Forelimb muscle (tissue), 1 donor: ENCODE measurements at regions not wholly inside any gene's neighbourhood (a gene's known extent, or its start where the extent isn't known, plus 50 kb on each side); places are given as distances from the start of the nearest gene placed in this dataset.

ENCODE experiments used
- DNase-seq: peaks from one replicate; pipeline ENCODE4 v3.0.0-alpha.2; 2013; ENCODE audit warnings: low read depth

DNA sequence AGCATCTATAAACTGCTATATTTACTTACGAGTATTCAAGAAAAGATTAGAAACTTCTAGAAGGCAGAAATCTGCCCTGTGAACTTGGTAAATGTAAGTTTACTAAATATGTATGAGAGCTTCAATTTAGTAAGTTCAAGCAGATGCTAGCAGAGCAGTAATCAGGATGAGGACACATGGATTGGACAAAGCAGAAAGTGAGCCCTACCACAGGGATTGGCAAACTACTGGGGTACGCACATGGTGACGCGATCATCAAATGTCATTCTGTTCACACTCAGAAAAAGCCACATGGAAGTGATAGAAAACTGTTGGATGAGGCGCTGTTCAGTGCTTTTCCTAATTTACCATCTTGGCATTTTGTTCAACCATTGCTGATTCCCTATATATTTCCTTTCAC is 360.2 kb upstream of the ZNF385D start:
- no peak for DNase-seq

DNA sequence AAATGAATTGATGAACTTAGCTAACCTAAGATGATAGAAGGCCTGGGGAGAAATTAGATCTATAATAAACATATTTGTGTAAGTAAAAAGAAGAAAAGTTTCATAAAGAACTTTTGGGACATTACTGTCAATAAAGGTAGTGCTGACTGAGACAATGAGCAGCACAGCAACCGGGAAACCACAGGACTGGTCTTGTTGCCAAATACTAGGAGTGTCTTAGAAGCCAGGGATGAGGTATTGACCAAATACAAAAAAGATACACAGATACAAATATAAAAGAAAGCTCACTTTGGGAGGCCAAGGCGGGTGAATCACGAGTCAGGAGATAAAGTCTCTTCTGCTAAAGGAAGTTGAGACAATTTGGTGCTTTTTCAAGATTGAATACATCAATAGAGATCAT is 362.4 kb upstream of the ZNF385D start:
- DNase-seq: no peak

DNA sequence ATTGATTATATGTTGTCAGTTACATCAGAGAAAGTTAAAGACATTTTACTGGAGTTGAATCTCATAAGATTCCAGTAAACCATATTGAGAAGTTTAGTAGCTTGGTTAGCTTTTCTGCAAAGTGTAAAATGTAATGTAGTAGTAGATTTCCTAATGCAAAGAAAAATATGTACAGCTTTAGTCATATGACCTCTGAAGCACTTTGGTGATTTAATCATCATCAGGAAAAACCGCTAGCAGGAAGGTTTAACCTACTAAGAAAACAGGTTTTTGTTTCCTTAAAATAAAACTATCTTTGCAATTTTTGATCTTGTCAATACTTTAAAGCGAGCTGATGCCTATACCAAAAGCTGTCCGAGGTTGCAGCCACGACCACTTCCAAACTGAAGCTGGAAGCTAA is 364.6 kb upstream of the ZNF385D start:
- no peak for DNase-seq

DNA sequence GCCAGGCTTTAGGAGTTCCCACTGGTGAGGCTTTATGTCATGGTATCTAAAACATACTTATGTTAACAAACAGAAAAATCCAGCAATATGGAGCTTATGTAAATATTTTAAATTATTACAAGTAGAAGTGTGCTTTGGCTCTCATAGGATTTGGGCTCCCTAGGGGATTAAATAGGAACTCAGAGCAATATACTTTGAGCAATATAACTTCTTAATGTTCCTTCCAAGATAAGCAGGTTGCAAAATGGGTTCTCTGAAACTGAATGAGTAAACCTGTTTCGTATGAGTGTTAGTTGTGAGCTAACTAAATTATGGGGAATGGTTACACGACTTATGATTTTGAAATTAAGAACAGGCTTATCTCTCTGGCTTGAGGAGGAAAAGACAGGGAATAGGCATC is 366.1 kb upstream of the ZNF385D start:
- DNase-seq: no peak

DNA sequence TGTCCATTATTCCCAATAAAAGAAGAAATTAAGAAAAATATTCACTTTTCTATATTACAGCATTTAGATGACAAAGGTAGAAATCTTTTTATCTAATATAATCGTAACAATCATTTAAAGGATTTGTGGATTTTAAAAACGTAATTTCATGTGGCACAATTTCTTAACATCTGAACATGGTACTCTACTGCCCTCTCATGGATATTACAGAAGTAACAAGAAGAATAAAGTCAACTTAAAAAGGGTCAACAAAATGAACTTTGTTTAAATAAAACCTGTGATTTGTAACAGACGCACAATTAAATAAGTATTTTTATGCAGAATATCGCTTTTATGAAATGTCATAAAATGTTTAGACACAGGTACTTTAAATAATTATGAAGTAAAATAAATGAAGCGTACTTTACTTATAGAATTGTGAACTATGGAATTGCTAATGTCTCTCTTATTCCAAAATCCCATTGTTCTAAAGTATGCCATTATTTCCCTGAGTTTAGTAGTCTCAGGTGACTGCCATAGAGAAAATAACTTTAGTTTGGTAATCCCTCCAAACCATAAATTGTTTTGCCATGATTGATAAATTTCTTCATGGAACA is 366.8 kb upstream of the ZNF385D start:
- peak; percentile 29 for DNase-seq

DNA sequence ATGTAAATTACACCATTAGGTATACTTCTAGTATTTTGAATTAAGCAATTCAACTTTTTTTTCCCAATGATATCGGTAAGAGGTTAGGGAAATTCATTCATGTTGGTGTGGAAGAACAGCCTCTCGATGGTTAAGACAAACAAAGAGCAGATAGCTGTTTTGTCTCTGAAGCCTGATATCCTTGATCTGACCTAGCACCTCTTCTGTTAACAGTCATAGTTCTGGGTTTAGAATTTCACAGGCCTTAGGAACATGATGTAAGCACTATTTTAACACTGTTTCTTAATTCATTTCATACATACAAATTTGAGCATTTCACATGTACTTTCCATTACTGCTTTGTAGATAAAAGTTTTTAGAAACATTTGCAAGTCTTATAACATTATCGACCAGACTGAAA is 367.5 kb upstream of the ZNF385D start:
- no peak for DNase-seq

DNA sequence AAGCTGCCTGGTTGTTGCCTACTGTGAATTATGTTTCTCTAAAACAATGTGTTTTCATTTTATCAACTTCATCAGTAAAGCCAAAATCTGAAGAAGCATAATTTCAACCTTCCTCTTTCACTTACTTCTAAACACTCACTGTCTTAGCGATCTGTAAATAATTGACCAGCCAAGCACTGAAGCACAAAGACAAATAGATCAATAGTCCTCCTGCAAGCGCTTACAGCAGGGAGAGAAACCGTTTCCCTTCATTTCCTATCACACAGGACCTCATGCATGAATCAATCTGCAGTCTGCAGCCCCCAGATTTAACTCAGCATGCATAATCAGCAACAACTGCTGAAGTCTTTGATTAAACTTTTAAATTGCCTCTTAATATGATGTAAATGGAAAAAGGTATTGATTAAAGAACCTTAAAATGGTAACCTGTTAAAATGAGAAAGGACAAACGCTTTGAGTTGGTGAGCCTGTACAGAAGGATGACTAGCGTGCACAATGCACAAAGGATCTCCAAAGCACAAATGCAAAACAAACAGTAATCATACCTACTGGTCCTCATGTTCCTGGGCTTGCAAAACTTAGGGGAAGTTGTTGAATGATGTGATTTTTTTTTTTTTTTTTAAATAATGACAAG is 370.2 kb upstream of the ZNF385D start:
- DNase-seq: no peak

DNA sequence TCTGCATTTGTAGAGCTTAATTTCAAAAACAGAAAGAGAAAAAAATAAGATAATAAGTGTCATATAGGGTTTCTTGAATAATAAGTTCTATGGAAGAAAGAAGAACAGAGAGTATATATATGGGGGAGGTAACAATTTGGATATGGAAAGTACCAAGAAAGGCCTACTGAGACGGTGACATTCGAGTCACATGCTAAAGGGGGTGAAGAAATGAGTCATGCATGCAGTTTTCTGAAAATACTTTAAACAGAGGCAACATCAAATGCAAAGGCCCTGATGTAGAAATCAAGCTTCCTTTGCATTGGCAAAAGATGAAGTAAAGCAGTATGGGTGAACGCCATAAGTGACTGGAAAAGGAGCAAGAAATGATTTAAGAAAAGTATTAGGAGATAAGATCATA is 371.6 kb upstream of the ZNF385D start:
- no peak for DNase-seq

DNA sequence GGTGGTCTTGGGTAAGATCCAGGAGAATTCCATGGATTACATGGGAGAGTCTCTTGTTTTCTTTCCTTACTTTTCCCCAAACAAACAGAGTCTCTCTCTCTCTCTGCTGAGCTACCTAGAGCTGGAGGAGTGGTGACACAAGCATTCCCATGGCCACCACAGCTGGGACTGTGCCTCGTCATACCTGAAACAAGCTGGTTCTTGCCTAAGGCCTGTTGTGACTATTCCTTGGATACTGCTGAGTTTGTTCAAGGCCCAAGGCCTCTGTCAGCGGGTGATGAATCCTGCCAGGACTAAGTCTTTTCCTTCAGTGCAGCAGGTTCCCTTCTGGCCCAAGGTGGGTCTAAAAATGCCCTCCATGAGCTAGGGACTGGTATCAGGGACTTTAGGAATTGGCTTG is 378.1 kb upstream of the ZNF385D start:
- DNase-seq: no peak

DNA sequence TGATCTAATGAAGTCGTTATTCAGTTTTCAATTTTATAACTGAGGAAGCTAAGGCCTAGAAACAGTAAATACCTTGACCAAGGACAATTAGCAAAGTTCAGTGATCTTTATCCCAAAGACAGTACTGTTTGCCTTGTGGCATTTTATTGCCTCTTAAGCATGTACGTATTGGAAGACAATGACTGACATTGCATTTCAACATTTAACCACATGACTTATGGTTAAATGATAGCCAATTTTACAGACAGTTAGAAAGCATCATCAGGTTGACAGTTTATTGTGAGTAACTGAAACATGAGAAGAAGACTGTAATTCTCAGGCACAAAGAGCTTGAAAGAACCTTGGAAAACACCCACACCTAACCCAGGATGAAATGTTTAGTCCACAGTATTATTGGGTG is 390.8 kb upstream of the ZNF385D start:
- no peak for DNase-seq

DNA sequence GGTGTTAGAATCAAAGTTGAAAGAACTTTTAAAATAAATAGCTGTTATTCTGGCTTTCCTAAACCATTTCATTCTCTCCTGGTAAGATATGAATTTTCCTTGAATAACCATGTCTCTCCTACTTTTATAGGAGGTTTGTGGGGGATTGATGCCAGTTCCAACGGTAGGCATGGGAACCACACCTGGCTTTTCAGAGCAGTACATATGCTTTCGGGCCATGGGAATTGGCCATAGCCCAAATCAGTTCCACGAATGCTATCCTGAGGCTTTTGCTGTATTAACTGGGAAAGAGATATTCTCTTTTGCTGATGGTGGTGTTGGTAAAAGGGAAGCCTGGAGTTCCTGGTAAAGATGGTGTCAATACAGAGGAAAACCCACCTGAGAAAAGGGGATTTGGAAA is 396.2 kb upstream of the ZNF385D start:
- DNase-seq: no peak

DNA sequence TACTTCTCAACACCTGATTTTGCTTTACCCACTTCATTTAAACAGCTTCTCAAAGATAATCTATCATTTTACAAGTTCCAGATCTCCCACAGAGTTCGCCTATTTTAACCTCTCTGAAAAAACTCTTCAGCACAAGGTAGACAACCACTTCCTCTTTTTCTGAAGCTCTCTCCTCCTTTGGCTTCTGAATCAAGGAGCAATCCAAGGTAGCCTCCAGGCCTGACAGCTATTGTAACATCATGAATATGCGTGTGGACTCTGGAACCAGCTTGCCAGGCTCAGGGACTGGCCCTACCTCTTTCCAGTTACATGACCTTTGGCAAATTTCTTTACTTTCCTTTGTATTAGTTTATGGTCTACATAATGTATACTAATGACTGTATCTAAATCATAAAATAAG is 405.9 kb upstream of the ZNF385D start:
- no peak for DNase-seq

DNA sequence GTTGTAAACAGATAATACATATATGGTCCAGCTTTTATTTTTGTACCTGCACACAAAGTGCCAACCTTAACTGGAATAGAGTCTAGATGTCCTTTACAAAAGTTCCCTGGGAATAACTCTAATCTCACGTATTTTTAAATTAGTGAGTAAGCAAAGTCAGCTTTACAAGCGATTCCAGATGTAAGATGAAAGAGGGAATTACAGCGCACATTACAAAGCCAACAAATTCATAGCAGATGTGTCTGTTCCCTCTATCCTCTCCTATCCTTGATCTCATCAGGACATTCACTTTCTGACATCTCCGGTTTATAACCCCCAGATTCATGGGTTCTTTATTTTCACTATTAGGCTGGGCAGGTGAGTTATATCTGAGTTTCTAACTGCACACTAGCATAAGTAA is 406.8 kb upstream of the ZNF385D start:
- DNase-seq: no peak

DNA sequence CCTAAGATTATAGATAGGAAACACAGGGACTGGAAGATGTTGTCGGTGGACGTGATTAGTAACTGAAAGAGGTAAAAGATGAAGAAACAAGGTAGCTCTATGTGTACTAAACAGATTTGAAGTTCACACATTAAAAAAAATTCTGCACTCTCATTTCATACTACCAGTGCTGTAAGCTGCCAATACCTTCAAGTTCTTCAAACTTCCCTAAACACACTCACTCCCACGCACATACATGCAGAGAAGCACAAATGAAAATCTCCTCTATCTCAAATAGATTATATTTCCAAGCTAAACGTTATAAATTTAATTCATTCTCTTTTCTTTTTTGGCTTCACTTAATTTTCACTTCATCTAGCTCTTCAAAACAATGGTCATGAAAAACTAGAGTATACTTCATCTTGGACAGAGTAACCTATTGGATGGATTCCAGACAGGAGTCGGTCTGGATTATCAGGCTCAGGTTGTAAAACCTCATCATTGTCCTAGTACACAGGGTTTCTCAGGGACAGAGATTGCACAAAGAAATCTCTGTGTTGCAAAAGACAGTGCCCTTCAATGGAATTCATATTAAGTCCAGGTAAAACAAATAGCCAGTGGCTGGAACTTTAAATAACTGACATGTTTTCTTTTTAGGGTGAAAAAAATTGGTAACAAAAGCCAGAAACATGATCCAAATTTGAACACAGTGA is 408.1 kb upstream of the ZNF385D start:
- DNase-seq: no peak

DNA sequence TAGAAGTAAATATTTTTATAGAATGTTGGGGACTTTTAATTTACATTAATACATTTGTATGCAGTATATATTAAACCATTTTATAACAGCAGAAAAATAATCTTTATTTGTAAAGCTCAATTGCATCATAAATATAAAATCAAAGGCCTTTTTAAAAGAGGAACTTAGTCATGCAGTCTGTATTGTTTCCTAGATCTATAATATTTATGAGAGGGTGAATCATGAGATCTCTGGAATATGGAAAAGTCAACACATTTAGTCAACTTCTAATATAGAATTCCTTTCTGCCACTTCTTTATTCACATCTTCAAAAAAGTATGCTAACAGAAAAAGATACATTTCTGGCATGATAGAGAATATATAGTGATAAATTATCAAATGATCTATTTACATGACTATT is 410.3 kb upstream of the ZNF385D start:
- no peak for DNase-seq

DNA sequence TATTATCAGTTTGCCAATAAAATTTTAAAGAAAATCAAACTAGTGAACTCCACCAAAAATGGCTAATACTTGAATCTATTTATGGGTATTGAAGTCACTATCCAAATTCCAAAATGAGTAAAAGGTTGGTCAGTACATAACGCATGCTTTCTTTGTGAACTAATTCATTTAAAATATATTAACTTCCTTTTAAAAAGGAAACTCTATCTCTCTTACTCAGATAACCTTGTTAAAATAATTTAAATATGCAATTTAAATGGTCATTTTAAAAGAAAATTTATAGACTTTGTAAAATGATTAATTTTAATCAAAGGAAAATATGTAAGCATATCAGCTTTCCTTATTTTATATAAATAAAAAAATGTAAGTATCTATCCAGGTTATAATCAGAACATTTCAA is 419.4 kb upstream of the ZNF385D start:
- no peak for DNase-seq

DNA sequence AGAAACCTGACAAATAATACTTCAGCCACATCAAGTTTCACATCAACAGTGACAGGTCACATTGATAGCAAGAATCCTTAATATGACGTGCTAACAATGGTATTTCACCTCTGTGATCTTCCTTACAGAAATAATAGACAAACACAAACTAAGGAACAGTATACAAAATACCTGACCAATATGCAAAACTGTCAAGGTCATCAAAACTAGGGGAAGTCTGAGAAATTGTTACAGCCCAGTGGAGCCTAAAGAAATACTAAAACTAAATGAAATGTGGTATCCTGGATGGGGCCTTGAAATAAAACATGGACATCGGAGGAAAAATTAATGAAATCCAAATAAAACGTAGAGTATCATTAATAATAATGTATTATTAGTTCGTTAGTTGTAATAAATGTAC is 422.0 kb upstream of the ZNF385D start:
- DNase-seq: no peak

DNA sequence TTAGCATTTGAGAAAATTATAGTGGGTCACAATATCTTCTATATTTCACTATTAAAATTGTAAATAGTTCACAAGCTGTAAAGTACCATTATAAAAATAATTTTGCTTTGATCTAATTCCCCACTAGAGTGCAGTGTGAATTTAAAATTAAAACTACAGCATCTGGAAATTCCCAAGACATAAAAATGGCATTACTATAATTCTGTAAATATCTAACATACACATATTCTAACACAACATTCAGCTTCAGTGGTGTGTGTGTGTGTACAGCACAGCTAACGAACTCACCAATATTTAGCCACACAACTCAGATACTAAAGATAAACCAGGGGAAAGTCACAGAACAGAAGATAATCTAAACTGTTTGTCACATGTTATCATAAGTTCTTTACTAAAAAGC is 424.9 kb upstream of the ZNF385D start:
- DNase-seq: no peak

DNA sequence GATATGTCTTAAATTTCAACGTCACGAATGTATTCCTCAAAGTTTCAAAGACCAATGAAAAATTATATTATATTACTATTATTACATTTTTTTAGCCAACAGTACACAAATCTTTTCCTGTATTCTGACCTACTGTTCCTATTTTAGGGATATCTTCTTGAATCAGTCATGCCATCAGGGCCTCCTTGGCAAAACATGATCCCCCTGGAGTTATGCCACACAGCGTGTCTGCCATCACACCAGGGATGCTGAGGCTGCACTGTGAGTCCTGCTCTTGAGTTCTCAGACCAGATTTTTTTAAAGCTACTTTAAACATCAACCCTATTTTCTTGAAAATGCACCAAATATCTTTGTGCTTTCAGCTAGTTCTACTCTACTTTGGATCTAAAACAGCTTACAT is 425.9 kb upstream of the ZNF385D start:
- no peak for DNase-seq

DNA sequence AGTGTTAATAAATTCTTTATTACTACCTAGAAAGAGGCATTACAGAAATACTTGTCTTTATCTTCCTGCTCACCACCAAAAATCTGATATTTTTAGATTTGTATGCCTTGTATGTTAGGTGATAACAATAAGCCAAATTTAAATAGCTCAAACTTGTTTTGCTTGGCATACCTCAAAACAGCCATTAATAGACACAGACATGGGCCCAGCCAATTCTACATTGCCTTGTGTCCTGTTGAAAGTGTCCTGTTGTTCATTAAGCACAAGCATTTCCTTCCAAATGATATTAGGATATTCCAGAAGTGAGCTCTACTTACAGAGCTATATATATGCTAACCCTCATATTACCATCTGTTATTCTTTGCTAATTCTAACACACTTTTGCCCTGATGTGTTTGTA is 438.6 kb upstream of the ZNF385D start:
- no peak for DNase-seq

DNA sequence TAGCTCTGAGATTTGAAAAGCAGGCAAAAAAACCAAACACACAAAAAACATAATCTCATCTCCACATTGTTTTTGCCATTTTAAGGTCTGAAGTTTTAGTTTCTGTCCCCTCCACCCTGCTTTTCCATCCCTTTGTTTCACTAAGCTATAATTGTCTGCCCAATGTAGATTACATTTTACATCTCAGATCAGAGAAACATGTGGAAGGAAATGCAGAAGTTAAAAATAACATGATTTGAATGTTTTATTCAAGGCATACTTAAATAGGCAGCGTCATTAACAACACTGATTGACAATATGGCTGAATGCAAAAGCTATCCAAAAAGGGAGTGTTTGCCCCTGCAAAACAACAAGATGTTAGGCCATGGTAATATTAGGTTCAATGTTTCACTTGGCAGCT is 448.1 kb upstream of the ZNF385D start:
- DNase-seq: no peak

DNA sequence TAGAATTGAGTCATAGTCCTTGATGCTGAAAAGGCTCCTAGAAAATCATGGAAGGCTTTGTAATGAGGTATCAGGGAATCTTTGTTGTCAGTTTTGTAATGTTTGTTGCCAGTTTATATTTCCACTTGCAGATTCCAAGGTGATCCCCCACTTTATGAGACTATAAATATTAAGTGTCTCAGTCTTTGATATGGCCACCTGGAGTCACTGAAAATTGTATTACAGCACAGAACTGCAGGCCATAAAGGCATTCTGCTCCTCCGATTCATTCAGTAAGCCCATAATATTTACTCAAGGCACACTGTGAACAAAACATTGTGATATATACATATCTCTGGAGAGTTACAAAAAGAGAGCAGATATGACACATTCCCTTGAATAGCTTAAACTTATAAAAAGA is 457.8 kb upstream of the ZNF385D start:
- no peak for DNase-seq

DNA sequence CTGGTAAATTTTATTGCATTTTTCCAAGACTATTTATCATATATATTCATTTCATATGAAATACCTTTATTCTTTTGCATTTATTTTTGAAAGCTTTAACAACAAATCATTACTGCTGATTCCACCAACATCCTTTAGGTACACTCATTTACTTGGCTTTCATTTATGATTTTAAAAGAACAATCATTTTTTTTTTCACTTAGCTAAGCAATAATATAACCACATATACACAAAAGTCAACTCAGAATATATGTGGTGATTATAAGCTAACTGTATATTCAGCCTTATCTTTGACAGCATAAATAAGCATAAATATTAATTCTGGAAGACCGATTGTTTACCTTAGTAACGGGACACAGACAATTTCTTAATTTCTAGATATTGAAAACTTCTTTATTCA is 458.6 kb upstream of the ZNF385D start:
- DNase-seq: no peak

DNA sequence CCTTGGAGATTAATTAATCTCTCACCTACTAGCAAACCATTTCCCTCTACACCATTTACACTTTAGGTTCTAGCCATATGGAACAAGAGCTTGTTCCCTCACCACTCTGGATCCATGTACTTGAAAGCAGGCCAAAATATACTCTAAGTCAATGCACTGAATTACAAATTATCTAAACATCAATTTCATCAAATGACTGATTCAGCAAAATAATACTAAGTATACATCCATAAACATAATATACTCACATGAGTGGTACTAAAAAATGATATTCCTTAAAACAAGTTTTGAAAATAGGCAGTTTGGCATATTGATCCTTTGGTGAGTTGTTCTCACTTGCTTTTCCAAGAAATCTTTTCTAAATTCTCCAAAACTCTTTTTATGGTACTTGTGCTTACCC is 459.7 kb upstream of the ZNF385D start:
- no peak for DNase-seq
